ENCODE measurements at regions not wholly inside any gene's neighbourhood (a gene's known extent, or its start where the extent isn't known, plus 50 kb on each side); places are given as distances from the start of the nearest gene placed in this dataset.

DNA sequence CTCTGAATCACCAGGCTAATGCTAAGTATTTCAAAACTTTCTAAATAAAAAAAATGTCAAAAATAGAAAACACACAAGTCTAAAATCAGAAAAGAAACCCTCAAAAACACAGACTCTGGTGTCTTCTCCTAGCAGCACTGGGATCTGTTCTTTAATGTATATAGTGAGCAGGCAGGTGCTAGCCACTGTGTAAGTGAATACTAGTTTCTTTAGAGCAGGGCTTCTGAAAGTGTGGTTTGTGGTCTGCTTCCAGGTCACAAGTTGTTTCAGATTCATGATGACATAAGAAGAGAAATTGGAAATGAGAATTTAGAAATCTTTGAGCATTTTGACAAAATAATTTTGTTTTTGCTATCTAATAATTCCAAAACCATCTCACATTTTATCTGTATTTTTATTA is 763.1 kb downstream of the USP25 start:
- DNase-seq (ENCODE audit: low read depth), result no peak

DNA sequence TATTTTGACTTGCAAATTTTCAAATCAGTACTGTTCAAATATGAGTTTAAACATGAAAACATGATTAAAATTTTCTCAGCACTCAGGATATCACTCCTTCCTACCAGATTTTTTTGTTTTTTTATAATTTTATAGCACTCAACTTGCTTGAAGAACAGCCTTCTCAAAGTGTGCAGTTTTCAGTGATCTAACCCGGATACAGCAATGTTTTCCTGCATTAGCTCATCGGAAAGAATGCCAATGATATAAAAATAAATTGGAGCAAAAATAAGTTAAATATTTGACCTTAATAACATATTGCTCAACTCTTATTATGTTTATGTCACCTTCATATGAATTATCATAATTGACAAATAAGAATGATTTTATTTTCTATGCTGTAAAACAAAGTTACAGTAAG is 766.8 kb downstream of the USP25 start:
- no peak for DNase-seq (ENCODE audit: low read depth)

DNA sequence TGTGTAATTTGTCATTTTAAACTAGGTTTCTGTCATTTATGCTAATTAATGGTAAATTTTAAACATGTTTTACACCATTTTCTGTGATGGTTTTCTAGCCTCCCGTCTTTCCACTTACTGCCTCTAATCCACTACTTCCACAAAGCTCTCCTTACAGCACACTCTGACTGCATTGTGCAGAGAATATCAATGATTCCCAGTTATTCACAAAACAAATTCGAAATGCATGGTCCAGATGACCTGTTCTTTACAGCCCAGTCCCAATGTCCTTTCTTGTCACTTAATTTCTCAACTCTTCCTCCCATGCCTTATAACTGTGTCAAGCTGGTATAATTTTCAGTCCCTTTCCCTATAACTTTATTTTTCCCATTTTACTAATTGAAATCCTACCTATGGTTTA is 770.5 kb downstream of the USP25 start:
- no peak for DNase-seq (ENCODE audit: low read depth)

DNA sequence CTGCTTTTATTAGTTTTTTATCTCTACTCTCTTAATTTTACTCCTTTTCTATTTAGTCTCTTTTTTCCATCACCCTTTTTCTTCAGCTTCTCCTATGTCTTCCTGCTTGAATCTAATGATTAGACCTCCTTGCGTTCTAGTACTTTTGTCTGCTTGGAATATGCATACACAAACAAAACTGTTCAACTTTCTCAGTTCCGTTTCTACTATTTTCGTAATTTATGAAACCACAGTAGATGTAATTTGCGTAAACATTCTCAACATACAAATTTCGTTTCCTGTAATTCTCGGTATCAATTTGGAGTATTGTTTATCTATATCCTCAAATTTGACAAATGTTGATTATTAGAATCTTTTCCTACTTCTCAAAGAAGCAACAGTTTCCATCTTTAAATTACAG is 772.5 kb downstream of the USP25 start:
- no peak for DNase-seq (ENCODE audit: low read depth)

DNA sequence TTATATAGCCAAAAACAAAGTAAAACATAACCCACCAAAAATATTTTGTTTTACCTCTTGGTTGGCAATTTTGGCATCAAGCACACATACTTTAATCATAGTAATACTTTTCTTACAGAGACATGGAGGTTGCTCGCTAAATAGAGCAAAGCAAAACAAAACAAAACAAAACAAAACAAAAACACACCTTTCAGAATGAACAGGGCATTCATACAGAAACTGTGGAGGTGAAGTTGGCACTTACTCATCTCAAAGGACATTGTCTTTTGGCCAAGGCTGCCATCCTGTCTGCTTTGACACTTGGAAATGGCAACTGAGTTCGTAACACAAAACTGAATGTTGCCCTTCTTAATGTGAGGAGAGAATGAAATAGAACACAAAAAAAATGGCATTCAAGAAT is 773.1 kb downstream of the USP25 start:
- DNase-seq (ENCODE audit: low read depth), result no peak

DNA sequence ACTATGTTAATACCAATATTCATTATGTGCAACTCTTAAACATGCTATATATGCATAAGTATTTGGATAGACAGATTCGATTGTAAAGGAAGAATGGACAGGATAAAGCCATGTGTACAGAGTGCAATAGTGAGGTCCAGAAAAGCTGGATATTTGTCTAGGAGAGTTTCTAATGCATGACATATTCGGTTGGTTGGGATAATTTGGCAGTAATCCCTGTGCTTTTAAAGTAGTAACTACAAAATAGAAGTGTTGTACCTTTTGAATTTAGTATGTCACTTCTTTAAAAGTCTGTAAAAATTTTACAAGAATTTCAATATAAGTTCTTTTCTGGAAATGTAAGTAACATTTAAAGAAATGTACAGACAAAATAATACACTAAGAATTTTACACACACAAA is 774.5 kb downstream of the USP25 start:
- no peak for DNase-seq (ENCODE audit: low read depth)

DNA sequence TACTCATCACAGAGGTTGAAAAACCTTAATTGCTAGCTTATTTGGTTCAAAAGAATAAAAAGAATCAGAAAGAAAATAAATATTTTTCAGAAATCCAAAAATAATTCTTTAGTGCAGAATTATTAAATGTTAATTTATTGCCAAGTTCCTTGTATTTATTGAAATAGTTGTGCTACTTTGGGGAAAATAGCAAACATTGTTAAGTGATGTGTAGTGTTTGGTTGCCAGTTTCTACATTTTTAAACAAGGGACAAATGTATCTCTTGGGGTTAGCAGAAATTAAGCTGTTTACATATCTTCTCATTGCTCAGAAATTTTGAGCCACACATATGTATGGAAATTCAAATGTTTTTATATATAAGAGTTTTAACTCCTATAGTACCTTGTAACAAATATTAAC is 775.0 kb downstream of the USP25 start:
- DNase-seq (ENCODE audit: low read depth), result no peak

DNA sequence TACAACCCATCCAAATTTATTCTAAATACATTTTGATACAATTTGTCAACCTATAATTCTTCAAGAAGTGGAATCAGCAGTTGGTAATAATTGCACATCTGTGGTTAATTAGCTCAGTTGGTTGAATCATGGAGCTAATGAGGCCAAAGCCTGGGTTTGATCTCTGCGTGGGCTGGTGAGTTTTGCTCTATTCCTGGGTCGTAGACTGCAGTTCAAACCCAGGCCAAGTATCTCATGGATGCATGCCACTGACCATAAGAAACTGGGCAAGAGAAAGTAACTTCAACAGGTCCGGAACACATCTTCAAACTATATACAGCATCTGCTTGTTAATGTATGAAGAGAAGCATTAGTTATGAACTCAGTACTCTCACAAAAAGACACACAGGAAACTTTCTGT is 779.7 kb downstream of the USP25 start:
- no peak for DNase-seq (ENCODE audit: low read depth)

DNA sequence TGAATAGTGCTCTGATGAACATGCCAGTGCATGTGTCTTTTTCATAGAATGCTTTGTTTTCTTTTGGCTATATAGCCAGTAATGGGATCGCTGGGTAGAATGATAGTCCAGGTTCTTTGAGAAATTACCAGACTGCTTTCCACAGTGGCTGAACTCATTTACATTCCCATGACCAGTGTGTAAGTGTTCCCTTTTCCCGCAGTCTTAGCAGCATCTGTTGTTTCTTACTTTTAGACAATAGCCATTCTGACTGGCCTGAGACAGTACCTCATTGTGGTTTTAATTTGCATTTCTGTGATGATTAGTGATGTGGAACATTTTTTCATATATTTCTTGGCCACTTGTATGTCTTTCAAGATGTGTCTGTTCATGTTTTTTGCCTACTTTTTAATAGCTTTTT is 784.5 kb downstream of the USP25 start:
- DNase-seq (ENCODE audit: low read depth), result no peak

DNA sequence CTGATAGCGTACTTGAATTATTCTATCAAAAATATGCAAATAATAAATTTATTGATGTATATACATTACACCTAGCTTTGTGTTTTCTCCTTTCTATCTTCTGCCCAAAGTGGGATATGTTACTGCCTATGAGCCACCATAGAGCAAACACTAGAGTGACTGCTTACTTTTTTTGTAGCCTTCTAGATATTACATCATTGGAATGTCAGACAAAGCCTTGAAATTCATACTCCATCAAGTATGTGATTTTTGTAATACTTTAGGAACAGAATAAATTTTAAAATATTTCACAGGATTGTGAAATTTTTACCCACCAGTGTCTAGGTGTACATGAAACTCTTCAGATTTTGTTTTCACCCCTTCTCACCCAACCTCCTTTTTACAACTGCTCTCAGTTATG is 787.6 kb downstream of the USP25 start:
- DNase-seq (ENCODE audit: low read depth), result no peak

DNA sequence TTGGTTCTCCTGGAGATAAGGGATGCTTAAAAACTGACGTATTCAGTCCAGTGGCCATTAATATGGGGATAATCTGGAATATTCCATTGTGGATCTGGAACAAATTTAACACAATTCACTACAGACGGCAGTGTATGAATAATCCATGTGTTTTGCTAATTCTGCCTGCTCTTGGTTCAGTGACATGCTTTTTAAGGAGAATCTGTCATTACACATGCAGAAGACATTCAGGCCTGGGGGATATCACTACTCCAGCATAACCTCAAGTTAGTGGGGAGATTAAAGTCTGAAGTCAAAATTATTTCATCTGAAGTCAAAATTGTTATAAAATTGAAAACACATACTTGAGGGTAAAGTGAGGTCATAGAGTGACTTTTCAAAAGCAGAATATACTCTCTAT is 789.3 kb downstream of the USP25 start:
- DNase-seq (ENCODE audit: low read depth), result no peak

DNA sequence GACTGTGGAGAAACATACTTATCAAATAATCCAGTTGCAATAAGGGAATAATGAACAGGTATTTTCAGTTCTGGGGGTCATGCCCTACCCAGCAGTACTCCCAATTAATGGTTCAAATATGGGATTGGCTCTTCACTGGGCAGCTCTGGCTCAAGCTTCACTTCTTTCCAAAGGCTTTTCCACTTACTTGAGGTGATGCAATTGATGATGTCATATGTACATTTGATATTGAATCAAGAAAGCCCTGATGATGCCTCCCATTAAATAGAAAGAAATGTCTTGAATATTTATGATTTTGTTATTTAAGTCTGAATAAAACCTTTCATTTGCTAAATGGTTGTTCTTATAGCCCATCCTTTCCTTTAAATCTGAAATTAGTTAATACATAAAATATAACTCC is 789.9 kb downstream of the USP25 start:
- DNase-seq (ENCODE audit: low read depth), result no peak

DNA sequence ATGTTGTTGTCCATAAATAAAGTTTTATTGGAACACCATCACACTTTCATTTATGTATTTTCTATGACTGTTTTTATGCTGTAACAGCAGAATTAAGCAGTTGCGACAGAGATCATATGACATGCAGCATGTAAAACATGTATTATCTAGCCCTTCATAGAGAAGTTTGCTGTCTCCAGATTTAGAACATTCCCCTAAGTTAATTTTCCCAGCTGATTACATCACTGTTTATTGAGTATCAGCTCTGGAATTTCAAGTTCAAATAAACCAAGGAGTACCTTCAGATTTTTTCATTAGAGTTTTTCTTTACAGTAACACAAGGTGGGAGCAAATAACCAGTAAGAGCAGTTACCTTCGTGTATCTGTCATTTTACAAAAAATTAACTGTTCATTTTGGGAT is 792.8 kb downstream of the USP25 start:
- DNase-seq (ENCODE audit: low read depth), result no peak

DNA sequence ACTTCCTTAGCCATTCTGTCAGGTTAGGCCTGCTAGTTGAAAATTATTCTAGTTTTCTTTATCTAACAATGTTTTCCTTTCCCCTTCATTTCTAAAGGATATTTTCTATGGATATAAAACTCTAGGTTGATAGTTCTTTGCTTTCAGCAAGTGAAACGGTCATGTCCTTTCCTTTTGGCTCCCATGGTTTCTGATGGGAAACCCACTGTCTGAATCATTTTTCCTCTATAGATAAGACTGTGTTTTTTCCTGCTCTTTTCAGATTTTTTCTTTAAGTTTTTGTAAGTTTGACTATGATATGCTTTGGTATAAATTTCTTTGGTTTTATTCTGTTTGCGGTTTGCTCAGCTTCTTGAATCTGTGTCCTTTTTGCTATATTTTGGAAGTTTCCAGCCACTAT is 800.9 kb downstream of the USP25 start:
- DNase-seq (ENCODE audit: low read depth), result no peak

DNA sequence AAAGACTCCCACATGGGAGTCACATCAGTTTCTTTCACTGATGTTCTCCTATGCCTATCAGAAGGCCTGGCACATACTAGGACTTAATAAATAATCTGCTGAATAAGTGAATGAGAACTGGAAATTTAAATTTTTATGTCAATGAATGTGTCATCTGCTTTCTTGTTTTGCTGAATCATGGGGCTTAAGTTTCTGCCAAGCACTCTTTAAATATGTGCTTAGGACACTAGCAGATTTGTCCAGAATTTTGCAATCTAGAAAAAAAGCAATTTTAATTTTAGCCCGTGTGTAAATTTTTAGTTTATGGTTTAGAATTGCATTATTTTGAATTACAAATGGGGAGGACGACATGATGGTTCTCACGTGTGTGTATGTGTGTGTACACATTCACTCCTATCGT is 803.1 kb downstream of the USP25 start:
- no peak for DNase-seq (ENCODE audit: low read depth)

DNA sequence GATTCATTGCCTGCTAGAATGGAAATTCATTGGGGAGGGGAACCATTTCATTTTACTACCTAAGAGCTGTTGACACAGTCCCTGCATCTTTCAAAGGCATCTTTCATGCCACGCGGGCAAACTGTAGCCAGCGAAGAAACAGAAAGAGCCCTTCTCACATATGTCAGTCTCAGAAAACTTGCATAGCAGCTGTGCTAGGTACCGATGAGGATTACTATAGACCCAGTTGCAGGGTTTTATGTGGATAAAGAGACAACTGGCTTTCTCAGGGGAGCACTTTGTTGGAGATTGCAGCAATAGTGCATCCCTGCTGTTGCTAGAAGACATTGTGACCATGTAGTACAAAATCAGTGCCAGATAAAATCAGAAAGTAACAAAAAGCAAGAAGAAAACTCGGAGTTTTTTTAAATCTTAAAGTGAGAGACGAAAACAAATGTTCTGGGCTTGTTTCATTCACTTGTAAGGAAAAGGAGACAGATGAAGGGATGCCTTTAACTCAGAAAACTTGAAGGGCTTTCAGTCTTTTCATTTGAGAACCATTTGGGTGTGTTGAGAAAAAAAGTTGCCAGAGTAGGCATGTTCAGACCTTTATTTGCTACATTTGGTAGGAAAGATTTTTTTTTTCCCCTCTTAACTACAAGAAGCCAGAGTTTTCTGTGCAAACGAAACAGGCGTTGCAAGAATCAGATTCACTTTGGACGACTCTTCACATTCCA is 804.1 kb downstream of the USP25 start:
- no peak for DNase-seq (ENCODE audit: low read depth)

DNA sequence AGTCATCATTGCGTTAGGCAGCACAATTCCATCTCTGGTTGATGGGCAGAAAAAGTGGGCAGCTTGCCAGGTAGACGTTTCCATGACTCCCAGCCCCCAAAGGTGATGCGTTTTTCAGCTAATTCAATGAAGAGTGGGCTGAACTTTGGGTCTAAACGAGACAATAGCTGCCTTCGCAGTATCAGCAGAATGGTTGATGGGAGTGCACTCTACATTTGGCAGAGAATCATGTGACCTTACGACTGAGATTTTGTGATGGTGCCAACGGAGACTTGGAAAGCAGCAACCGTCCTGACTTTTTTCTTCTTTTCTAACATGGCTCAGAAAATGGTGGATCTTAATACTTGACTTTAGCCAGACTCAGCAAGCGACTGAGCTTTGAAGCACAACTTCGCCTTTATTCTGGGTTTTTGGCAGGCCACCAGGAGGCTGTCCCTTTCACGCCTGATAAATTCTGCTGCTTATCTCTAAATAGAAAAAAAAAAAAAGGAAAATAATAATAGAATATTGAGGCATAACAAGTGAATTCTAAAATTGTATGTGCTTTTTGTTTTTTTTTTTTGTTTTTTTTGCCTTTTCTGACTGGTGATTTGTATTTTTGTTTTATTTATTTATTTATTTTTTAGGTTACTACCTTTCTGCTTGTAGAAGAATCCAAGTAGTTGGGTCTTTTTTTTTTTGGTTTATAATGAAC is 804.8 kb downstream of the USP25 start:
- DNase-seq (ENCODE audit: low read depth), result no peak

DNA sequence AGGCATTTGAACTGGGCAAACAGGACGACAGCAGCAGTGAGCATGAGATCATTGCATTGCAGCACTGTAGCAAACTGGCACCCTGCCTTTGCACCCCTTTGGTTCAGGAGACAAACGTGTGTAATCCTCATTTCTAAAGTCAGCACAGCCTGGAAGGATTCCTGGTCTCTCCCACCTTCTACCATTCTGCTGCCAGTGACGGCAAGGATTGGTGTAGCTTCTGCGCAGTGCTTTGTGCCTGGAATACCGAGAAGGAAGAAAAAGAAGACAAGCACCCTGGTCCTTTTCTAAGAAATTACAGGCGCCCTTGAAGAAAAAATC is 805.3 kb downstream of the USP25 start:
- no peak for DNase-seq (ENCODE audit: low read depth)

DNA sequence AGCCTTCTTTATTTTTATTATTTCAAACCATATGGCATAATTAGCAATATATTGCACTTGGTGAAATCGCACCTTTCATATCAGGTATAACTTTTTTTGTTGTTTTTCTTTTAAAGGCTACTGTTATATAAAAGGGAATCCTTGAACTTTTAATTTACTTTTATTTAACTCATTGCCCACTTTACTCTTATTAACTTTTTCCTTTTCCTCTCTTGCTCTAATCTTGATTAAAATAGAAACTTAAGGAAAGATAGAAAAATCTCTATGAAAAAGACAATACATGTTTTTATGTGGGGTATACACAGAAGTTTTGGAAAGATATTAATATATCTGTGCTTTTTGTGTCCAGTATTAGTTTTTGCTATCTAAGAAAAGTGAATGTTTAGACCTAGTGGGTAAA is 805.8 kb downstream of the USP25 start:
- DNase-seq (ENCODE audit: low read depth), result no peak

DNA sequence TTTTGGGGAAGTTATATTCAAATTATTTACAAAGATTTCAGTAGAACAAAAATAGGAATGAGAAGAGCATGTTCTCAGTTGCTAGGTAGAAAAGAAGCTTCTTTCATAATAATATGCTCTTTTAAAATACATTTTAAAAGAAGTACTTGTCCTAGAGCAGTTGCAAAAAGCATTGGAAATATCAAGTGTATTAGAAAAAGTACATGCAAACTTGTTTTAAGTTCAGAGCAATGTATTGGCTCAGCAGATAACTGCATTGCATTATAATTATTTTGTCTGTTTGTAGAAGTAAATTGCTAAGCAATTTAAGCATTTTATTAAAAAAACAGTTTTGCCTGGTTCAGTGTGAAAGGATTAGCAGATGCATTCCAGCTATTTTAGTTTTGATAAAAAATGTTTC is 806.4 kb downstream of the USP25 start:
- no peak for DNase-seq (ENCODE audit: low read depth)

DNA sequence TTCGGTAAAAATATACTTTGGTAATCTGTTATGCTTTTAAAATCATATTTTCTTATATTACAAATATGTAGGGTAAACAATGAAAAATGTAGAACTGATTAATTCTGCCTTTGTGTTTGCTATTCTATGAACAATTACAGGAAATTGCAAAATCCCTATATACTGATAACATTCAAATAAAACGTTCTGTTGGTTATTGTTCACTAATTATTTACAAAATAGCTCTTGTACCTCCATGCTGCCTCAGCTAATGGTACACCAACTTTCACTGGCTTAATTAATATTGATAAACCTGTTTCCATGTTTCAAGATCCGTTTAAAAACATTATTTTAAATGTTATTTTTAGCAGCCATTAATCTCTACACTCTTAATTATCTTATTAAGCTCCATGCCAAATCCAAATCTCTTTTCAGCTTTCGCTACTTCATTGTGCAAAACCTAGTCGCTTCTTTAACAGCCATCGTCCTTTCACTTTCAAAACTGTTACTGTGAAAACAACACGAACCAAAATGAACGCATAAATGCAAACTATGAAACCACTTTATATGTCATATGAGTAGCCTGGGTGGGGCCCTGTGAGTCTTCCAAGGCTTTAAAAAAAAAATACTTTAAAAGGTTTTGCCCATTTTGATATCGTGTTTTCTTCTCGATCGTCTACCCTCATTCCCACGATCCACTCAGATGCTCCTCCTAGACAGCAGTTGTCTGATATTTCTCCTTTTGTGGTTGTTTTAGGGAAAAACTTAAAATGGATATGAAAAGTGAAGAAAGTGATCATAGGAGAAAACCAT is 807.1 kb downstream of the USP25 start:
- no peak for DNase-seq (ENCODE audit: low read depth)

DNA sequence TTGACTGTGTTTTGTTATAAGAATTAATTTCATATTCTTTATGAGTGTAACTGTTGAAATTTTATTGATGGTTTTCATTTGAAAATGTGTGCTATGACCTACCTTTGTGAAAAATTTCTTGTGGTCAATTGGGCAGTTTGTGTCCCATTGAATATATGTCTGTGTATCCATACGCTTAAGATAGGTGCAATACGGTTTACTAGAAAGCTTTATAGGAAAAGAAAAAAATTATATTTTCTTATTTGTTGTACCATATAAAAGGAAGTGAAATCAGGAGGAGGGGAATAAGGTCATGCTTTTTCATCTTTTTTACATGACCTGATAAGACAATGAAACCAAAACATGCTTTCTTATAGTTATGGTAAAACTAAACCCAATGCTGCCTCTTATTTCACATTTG is 807.7 kb downstream of the USP25 start:
- no peak for DNase-seq (ENCODE audit: low read depth)

DNA sequence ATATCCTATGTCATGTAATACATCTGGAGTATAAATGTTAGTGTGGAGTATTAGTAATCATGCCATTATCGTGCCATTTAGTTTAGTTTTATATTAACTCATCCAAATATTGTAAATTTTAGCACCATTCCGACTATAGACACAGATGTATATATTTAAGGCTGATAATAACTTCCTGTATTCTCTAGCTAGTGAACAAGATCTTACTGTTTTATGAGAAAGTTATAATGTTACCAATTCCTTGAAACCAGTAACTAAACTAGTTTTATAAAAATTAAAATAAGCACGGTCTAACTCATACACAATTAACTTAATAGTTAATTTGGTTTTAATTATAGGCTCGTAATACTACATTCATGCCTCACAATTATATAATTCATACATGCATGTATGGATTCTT is 808.6 kb downstream of the USP25 start:
- no peak for DNase-seq (ENCODE audit: low read depth)
